WTC11 (cell line): ENCODE measurements at regions not wholly inside any gene's neighbourhood (a gene's known extent, or its start where the extent isn't known, plus 50 kb on each side); places are given as distances from the start of the nearest gene placed in this dataset.

Source experiments
- AFF4 ChIP-seq: sonication (generic); formaldehyde crosslinking; IDR thresholded peaks from 2 replicates; pipeline ENCODE4 v1.8.1; 2023; ENCODE audit warnings: mild to moderate bottlenecking, missing genetic modification reagents, borderline replicate concordance
- ATF3 ChIP-seq: sonication (generic); formaldehyde crosslinking; conservative IDR thresholded peaks from 2 replicates; pipeline ENCODE4 v1.8.1; 2022; ENCODE audit warnings: mild to moderate bottlenecking, missing genetic modification reagents
- CREB1 ChIP-seq: sonication (generic); formaldehyde crosslinking; IDR thresholded peaks from 2 replicates; pipeline ENCODE4 v1.8.0; 2023; ENCODE audit warnings: mild to moderate bottlenecking, missing genetic modification reagents
- CREM ChIP-seq: sonication (generic); formaldehyde crosslinking; IDR thresholded peaks from 2 replicates; pipeline ENCODE4 v1.8.1; 2022; ENCODE audit warnings: mild to moderate bottlenecking, missing genetic modification reagents, moderate library complexity
- CTCF ChIP-seq: fragments of 200-600 bp; IDR thresholded peaks from 2 replicates; pipeline ENCODE4 v1.8.0; 2022; ENCODE audit warnings: antibody characterized with exemption
- FOXJ3 ChIP-seq: sonication (generic); formaldehyde crosslinking; IDR thresholded peaks from 2 replicates; pipeline ENCODE4 v1.9.0; 2021; ENCODE audit warnings: missing genetic modification reagents, mild to moderate bottlenecking, borderline replicate concordance
- FOXP1 ChIP-seq: sonication (generic); formaldehyde crosslinking; IDR thresholded peaks from 2 replicates; pipeline ENCODE4 v1.8.0; 2022; ENCODE audit warnings: missing genetic modification reagents, mild to moderate bottlenecking, moderate library complexity, borderline replicate concordance
- MAX ChIP-seq: sonication (generic); formaldehyde crosslinking; IDR thresholded peaks from 2 replicates; pipeline ENCODE4 v1.8.0; 2022; ENCODE audit warnings: mild to moderate bottlenecking, missing genetic modification reagents
- MXD4 ChIP-seq: fragments of 250-450 bp; sonication (Bioruptor Pico); IDR thresholded peaks from 2 replicates; pipeline ENCODE4 v1.8.0; 2021; ENCODE audit warnings: mild to moderate bottlenecking, moderate library complexity, borderline replicate concordance
- ZBTB43 ChIP-seq: sonication (generic); formaldehyde crosslinking; IDR thresholded peaks from 2 replicates; pipeline ENCODE4 v1.8.1; 2023; ENCODE audit warnings: mild to moderate bottlenecking, missing genetic modification reagents
- TF ChIP-seq, protein P1 (sequence below): sonication (generic); formaldehyde crosslinking; IDR thresholded peaks from 2 replicates; pipeline ENCODE4 v1.8.1; 2022; ENCODE audit warnings: mild to moderate bottlenecking, moderate library complexity, missing genetic modification reagents

- TF ChIP-seq MAX (CRISPR knock-in tag) (no peak), FOXJ3 (CRISPR knock-in tag) (no peak), CTCF (no peak), AFF4 (CRISPR knock-in tag) (no peak), FOXP1 (CRISPR knock-in tag) (no peak), CREM (no peak), ATF3 (no peak), MXD4 (CRISPR knock-in tag) (no peak), CREB1 (CRISPR knock-in tag) (no peak), ZBTB43 (CRISPR knock-in tag) (no peak)
- TF ChIP-seq, protein P1, sequence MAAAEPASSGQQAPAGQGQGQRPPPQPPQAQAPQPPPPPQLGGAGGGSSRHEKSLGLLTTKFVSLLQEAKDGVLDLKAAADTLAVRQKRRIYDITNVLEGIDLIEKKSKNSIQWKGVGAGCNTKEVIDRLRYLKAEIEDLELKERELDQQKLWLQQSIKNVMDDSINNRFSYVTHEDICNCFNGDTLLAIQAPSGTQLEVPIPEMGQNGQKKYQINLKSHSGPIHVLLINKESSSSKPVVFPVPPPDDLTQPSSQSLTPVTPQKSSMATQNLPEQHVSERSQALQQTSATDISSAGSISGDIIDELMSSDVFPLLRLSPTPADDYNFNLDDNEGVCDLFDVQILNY (CRISPR knock-in tag) = no peak
Measured at GRCh38 chr5:123787136-123787535, 275.2 kb downstream of the CSNK1G3 start.
